GM21526 (cell line): ENCODE measurements at regions not wholly inside any gene's neighbourhood (a gene's known extent, or its start where the extent isn't known, plus 50 kb on each side); places are given as distances from the start of the nearest gene placed in this dataset.

Source experiments
- ATAC-seq: cut with Tn5 transposase; IDR thresholded peaks from one replicate; pipeline ENCODE4 v1.9.1; 2021; ENCODE audit warnings: moderate library complexity; ENCODE audit not compliant: unreplicated experiment, low FRiP score

DNA sequence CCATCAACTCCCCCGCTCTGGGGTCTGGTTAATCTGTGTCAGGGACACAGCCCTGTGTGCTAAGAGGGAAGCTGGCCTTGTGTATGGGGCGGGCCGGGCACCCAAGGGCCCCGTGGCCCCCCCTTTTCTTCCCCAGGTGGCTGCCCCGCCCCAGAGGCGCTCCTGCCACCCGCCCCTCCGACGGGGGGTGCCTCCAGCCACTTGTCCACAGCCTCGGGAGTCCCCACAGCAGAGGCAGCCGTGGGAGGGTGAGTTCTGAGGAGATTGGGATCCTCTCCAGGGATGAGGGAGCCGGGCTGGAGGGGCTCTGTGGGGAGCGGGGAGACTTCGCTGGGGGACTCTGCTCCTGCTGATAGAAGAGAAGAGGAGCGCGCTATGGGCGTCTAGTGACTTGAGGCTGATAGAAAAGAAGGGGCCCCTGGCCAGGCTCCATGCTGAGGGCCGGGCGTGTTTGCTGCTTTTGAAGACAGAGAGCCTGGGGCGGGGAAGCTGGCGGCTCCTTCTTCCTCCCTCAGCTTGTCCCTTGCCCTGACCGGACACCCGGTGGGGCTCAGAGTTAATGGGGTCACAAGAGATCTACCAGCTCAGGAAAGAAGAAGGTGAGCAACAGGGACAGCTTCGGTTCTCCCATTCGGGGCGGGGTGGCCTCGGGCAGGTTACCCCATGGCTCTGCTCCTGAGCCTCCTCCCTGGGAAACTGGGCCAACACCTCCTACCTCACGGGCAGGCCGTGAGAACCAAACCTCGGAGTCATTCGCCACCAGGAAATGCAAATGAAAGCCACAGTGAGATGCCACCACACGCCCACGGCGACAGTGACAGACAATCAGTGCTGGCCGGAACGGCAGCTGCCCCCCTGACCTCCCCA lies 89.4 kb upstream of the TAF1B start:
- no peak for ATAC-seq

DNA sequence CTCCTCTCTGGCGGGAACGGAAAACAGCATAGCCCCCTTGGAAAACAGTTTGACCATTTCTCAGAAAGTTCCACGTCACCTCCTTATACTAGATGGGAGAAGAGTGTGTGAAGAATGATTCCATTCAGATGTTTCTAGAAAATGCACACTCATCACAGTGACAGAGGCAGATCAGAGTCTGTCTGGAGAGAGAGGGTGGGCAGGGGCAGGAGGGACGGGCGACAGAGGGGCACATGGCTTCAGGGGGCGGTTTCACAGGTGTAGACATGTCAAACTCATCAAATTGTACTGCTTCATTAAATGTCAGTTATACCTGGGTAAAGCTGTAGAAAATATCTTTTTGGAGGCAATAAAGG lies 88.8 kb upstream of the TAF1B start:
- no peak for ATAC-seq

DNA sequence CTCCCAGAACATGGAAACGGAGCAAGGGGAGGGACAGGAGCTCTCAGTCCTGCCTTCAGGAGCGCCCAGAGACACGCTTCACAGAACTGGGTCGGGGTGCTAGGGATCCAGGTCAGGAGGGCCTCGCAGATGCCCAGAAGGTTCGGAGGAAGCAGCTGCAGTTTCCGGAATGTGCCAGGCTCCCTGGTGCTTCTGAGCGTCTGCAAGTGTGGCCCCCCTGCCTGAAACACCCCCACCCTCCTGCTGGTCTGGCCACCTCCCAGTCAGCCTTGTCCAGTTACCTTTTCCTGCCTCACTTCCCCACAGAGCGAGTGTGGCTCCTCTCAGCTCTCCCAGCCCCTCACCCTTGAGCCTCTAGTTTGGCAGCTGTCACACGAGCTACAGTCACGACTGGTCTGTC lies 88.3 kb upstream of the TAF1B start:
- no peak for ATAC-seq

- ATAC-seq = no peak
Measured at GRCh38 chr2:9755638-9756037, 87.6 kb upstream of the TAF1B start.

DNA sequence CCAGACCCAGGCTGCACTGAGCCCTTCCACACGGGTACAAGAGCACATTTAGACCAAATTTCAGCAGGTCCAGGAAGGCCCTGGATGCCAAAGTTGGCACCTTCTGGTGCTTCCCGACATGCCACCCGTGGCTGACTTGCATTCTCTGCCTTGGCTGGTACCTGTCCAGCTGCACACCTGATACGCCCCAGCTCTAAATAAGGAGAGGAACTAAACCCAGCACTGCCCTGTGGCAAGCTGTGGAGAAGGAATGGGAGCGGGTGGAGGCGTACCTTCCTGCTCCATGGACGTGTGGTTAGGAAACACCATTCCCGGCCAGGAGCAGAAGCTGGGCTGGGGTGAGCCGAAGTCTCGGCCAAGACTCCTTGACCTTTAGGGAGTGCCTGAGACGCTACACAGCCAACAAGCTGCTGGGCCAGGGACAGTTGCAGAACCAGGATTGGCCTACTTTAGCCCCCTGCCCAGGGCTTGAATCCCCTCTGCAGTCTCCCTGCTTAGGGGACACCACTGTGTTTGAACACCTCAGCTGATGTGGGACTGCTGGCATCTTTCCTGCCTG lies 86.5 kb upstream of the TAF1B start:
- ATAC-seq = no peak

- no peak for ATAC-seq
Measured at GRCh38 chr2:9757501-9758264, 85.6 kb upstream of the TAF1B start.

DNA sequence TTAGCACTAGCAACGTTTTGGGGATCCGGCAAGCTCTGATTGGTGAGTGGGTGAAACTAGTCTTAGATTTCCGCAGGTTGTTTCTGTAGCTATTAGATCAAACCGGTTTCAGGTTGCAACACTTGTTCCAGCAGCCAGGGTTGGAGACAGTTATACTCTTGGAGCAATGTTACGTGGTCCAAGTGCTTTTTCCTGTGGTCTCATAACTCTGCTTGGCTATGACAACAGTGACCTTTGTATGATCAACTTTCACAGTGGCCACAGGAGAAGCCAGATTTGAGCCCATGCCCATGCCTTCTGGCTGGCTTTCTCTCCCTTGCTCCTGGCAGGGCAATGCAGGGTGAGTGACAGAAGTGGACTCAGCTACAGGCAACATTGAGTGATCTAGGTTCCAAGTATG lies 84.5 kb upstream of the TAF1B start:
- ATAC-seq = no peak

DNA sequence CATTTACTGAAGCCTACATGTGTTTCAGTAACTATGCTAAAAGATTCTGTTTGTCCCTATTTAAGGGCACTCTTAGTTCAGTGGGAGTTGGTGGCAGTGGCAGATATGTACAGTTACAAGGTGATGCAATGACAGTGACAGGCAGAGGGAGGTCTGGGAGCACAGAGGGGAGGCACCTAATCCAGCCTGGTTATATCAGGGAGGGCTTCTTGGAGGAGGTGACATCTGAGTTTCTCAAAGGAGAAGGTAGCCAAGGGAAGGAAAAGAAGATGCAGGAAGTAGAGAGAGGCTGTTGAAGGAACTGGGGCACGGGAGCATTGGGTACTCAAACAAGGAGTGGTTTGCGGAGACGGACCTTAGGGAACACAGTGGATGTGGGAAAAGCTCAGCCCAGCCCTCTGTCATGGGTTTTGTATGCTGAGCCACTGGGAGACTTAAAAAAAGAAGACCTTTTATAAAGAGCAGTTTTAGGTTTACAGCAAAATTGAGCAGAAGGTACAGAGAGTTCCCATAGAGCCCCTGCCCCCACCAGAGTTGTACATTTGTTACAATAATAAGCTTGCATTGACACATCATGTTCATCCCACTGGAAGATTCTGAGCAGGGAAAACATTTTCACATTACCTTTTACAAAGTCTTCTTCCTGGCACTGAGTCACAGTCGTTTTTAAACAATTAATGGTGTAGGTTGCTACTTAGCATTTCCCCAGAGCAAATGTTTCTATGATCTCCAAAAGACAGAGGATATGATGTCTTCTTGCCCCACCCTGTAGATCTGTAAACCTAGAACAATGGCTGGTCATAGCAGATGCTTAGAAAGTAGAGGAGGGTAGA lies 83.0 kb upstream of the TAF1B start:
- ATAC-seq = no peak

- no peak for ATAC-seq
Measured at GRCh38 chr2:9760902-9761228, 82.4 kb upstream of the TAF1B start.

DNA sequence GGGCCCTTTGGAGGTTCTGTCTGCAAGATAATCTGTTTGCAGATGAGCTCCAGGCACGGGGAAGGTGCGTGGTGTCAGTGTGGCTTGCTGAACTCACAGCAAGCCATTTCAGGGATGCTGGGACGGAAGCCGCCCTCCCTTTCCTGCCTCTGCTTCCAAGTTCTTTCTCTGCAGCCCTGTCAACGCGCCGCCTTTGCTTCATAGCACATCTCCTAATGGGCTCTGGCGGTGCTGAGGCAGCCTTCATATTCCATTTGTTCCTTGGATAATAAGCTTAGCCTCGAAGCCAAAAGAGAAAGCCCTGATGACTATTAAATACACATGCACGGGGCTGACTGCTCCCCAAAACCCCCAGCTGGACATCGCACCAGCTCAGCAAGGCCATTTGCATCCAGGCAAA lies 81.7 kb upstream of the TAF1B start:
- ATAC-seq = no peak

DNA sequence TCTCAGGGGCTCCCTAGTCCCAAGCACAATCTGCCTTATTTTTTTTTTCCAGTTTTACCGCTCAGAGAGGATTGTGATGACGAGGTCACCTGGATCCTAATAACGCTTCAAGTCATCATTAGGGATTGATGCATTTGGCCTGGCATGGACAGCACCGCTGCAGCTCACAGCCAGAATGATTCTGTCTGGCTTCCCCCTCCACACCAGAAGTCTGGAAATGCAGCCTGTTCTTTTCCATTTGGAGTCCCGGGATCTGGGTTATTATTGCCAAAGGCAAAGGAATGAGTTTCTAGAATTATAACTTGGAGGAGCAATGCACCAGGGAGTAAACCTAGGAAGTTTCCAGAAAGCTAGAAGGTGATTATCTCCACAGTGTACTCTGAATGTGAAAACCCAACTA lies 81.1 kb upstream of the TAF1B start:
- ATAC-seq = no peak

GRCh38 chr2:9762941-9763340 lies 80.3 kb upstream of the TAF1B start:
- no peak for ATAC-seq

GRCh38 chr2:9763356-9764152 lies 79.7 kb upstream of the TAF1B start:
- ATAC-seq = no peak

- ATAC-seq = no peak
Measured at GRCh38 chr2:9764153-9764778, 79.0 kb upstream of the TAF1B start.

GRCh38 chr2:9765611-9766531 lies 77.4 kb upstream of the TAF1B start:
- ATAC-seq = no peak

- no peak for ATAC-seq
Measured at GRCh38 chr2:9767656-9768281, 75.5 kb upstream of the TAF1B start.

- no peak for ATAC-seq
Measured at GRCh38 chr2:9768388-9768787, 74.9 kb upstream of the TAF1B start.
